Suprapubic skin (tissue), 4 donors: ENCODE measurements at regions not wholly inside any gene's neighbourhood (a gene's known extent, or its start where the extent isn't known, plus 50 kb on each side); places are given as distances from the start of the nearest gene placed in this dataset.

ENCODE experiments used
- DNase-seq, 2 donors: peaks; one replicate each; pipeline ENCODE4 v3.0.0-alpha.2; 2019; ENCODE audit warnings: low spot score in 2 of 2
- H3K27ac ChIP-seq: fragments of 200-600 bp; sonication (generic); one replicate; pipeline ENCODE4 v1.5.1; 2019
- H3K27me3 ChIP-seq: fragments of 200-600 bp; sonication (generic); one replicate; pipeline ENCODE4 v1.5.1; 2019
- H3K36me3 ChIP-seq: fragments of 200-600 bp; sonication (generic); one replicate; pipeline ENCODE4 v1.5.1; 2019
- H3K4me1 ChIP-seq: fragments of 200-600 bp; sonication (generic); one replicate; pipeline ENCODE4 v1.5.1; 2019
- H3K4me3 ChIP-seq: fragments of 200-600 bp; sonication (generic); one replicate; pipeline ENCODE4 v1.5.1; 2019; ENCODE audit warnings: mild to moderate bottlenecking
- H3K9me3 ChIP-seq: fragments of 200-600 bp; sonication (generic); one replicate; pipeline ENCODE4 v1.5.1; 2019
- CTCF ChIP-seq, 2 donors: fragments of 200-600 bp in 1 of 2; fragments of 450-650 bp in 1 of 2; sonication (generic) in 1 of 2; IDR thresholded peaks; one replicate each; pipeline ENCODE4 v1.5.1; 2016 to 2019; ENCODE audit warnings: antibody characterized with exemption in 2 of 2, mild to moderate bottlenecking in 1 of 2, moderate library complexity in 1 of 2
- EP300 ChIP-seq: sonication (generic); formaldehyde crosslinking; IDR thresholded peaks from one replicate; pipeline ENCODE4 v1.6.1; 2017; ENCODE audit warnings: antibody characterized with exemption
- POLR2A ChIP-seq, 2 donors: fragments of 450-650 bp; IDR thresholded peaks; one replicate each; pipeline ENCODE4 v1.6.1; 2017; ENCODE audit warnings: antibody characterized with exemption in 2 of 2, mild to moderate bottlenecking in 2 of 2, moderate library complexity in 2 of 2
- POLR2AphosphoS5 ChIP-seq, 3 donors: sonication (generic); formaldehyde crosslinking; IDR thresholded peaks; one replicate each; pipeline ENCODE4 v1.6.1; 2017; ENCODE audit warnings: antibody characterized with exemption in 3 of 3
- WGBS: methylation state at CpG from one replicate; pipeline ENCODE4 v1.1.5; 2018; 5-methylcytosine and 5-hydroxymethylcytosine counted together

- H3K4me3 ChIP-seq = no peak overlapping the region
- H3K4me1 ChIP-seq = peaks cover 20% of the 10 kb centered on the region
- no peak overlapping the region for H3K27ac ChIP-seq
- WGBS = 82% methylated on average over 1 of the region's 1 CpG
- H3K27me3 ChIP-seq = no peaks in the 10 kb centered on the region
- no peak for TF ChIP-seq POLR2A (IDR thresholded peaks at IDR 0.05)
- no peak for TF ChIP-seq EP300
- no peak for TF ChIP-seq POLR2AphosphoS5 (IDR thresholded peaks at IDR 0.05)
- TF ChIP-seq CTCF (IDR thresholded peaks at IDR 0.05) = no peak
- H3K36me3 ChIP-seq = no peaks in the 10 kb centered on the region
- DNase-seq = no peak
- no peaks in the 10 kb centered on the region for H3K9me3 ChIP-seq
These were observed 359.7 kb upstream of the PDGFD start for GRCh38 chr11:104523611-104524010.

- Histone ChIP-seq H3K36me3 (no peaks in the 10 kb centered on the region), H3K27me3 (no peaks in the 10 kb centered on the region), H3K4me3 (no peak overlapping the region), H3K4me1 (peaks cover 20% of the 10 kb centered on the region), H3K9me3 (no peaks in the 10 kb centered on the region), H3K27ac (no peak overlapping the region)
- no peak for TF ChIP-seq CTCF (IDR thresholded peaks at IDR 0.05)
- TF ChIP-seq EP300 = no peak
- no peak for TF ChIP-seq POLR2A (IDR thresholded peaks at IDR 0.05)
- TF ChIP-seq POLR2AphosphoS5 (IDR thresholded peaks at IDR 0.05) = no peak
- DNase-seq = no peak
These were observed 358.7 kb upstream of the PDGFD start for GRCh38 chr11:104522650-104523049.

GRCh38 chr11:104522123-104522522 is 358.2 kb upstream of the PDGFD start:
- no peaks in the 10 kb centered on the region for H3K27me3 ChIP-seq
- TF ChIP-seq POLR2AphosphoS5 (IDR thresholded peaks at IDR 0.05) (no peak), EP300 (no peak), CTCF (IDR thresholded peaks at IDR 0.05) (no peak), POLR2A (IDR thresholded peaks at IDR 0.05) (no peak)
- no peaks in the 10 kb centered on the region for H3K9me3 ChIP-seq
- no peak overlapping the region for H3K4me3 ChIP-seq
- no peak for DNase-seq
- WGBS = 74% methylated on average over 2 of the region's 2 CpGs
- no peak overlapping the region for H3K27ac ChIP-seq
- peaks cover 20% of the 10 kb centered on the region for H3K4me1 ChIP-seq
- H3K36me3 ChIP-seq = no peaks in the 10 kb centered on the region

- Histone ChIP-seq H3K4me1 (peaks cover 6% of the 10 kb centered on the region), H3K9me3 (no peaks in the 10 kb centered on the region), H3K4me3 (no peak overlapping the region), H3K27ac (no peak overlapping the region), H3K27me3 (no peaks in the 10 kb centered on the region), H3K36me3 (no peaks in the 10 kb centered on the region)
- no peak for DNase-seq
- TF ChIP-seq CTCF (IDR thresholded peaks at IDR 0.05) (no peak), EP300 (no peak), POLR2A (IDR thresholded peaks at IDR 0.05) (no peak), POLR2AphosphoS5 (IDR thresholded peaks at IDR 0.05) (no peak)
- WGBS = 29% methylated on average over 2 of the region's 2 CpGs
These were observed 346.2 kb upstream of the PDGFD start for GRCh38 chr11:104510169-104510568.

- Histone ChIP-seq H3K27me3 (no peaks in the 10 kb centered on the region), H3K27ac (no peak overlapping the region), H3K4me3 (no peak overlapping the region), H3K9me3 (peaks cover 10% of the 10 kb centered on the region), H3K36me3 (no peaks in the 10 kb centered on the region), H3K4me1 (no peaks in the 10 kb centered on the region)
- DNase-seq = no peak
- 77% methylated on average over 6 of the region's 6 CpGs for WGBS
- TF ChIP-seq POLR2AphosphoS5 (IDR thresholded peaks at IDR 0.05) (no peak), CTCF (IDR thresholded peaks at IDR 0.05) (no peak), POLR2A (IDR thresholded peaks at IDR 0.05) (no peak), EP300 (no peak)
These were observed 326.2 kb upstream of the PDGFD start for GRCh38 chr11:104490182-104490581.
